Common myeloid progenitor, CD34-positive (primary cell): ENCODE measurements at regions not wholly inside any gene's neighbourhood (a gene's known extent, or its start where the extent isn't known, plus 50 kb on each side); places are given as distances from the start of the nearest gene placed in this dataset.

Experiments
- CTCF ChIA-PET: fragments of 350-600 bp; sonication (Branson Sonifier 250); formaldehyde crosslinking; loops from one replicate; lab custom pipeline; 2021; ENCODE audit warnings: antibody characterized with exemption; lab: Charles Lee
- POLR2A ChIA-PET: fragments of 350-600 bp; sonication (Branson Sonifier 250); formaldehyde crosslinking; loops from one replicate; lab custom pipeline; 2021; ENCODE audit warnings: antibody characterized with exemption; lab: Charles Lee
- DNase-seq, 3 donors: peaks; one replicate each; pipeline versions ENCODE4 v3.0.0 to v3.0.0-alpha.2; 2013
- H3K27ac ChIP-seq, 2 experiments: 1 replicate in 1 of 2; 2 replicates in 1 of 2; pipeline ENCODE4 v1.7.0; 2013; ENCODE audit warnings: inconsistent platforms in 2 of 2, low read length in 2 of 2, mild to moderate bottlenecking in 2 of 2, low read depth in 1 of 2, moderate library complexity in 1 of 2; ENCODE audit not compliant: severe bottlenecking in 2 of 2, insufficient read depth in 1 of 2, poor library complexity in 1 of 2
- H3K27me3 ChIP-seq, 5 experiments: replicated peaks in 2 of 5; 1 replicate in 3 of 5; 2 replicates in 2 of 5; pipeline versions ENCODE4 v1.6.1 to v1.7.0; 2013; ENCODE audit warnings: low read length in 4 of 5, mild to moderate bottlenecking in 2 of 5, moderate library complexity in 2 of 5, inconsistent platforms in 1 of 5; ENCODE audit not compliant: insufficient read depth in 5 of 5, control insufficient read depth in 4 of 5
- H3K36me3 ChIP-seq, 4 experiments: 1 replicate in 2 of 4; 2 replicates in 2 of 4; pipeline versions ENCODE4 v1.6.1 to v1.7.0; 2013; ENCODE audit warnings: low read length in 3 of 4, control low read depth in 1 of 4, mild to moderate bottlenecking in 1 of 4; ENCODE audit not compliant: control insufficient read depth in 4 of 4, insufficient read depth in 4 of 4
- H3K4me1 ChIP-seq, 4 experiments: 1 replicate in 3 of 4; 2 replicates in 1 of 4; pipeline versions ENCODE4 v1.6.1 to v1.7.1; 2013; ENCODE audit warnings: low read length in 3 of 4, mild to moderate bottlenecking in 3 of 4, control low read depth in 1 of 4, inconsistent platforms in 1 of 4, moderate library complexity in 1 of 4; ENCODE audit not compliant: control insufficient read depth in 4 of 4, insufficient read depth in 4 of 4; ENCODE audit errors: control extremely low read depth in 1 of 4
- H3K4me3 ChIP-seq, 7 experiments: 1 replicate in 4 of 7; 2 replicates in 3 of 7; pipeline versions ENCODE4 v1.5.1 to v1.7.0; 2013; ENCODE audit warnings: mild to moderate bottlenecking in 7 of 7, low read length in 6 of 7, moderate library complexity in 6 of 7, inconsistent platforms in 2 of 7, low read depth in 2 of 7, control low read depth in 1 of 7; ENCODE audit not compliant: insufficient read depth in 4 of 7, control insufficient read depth in 1 of 7; ENCODE audit errors: extremely low read depth in 1 of 7
- H3K9me3 ChIP-seq, 5 experiments: 1 replicate in 4 of 5; 2 replicates in 1 of 5; pipeline versions ENCODE4 v1.6.1 to v1.7.1; 2013; ENCODE audit warnings: low read length in 4 of 5, mild to moderate bottlenecking in 2 of 5, inconsistent platforms in 1 of 5, low read depth in 1 of 5, moderate library complexity in 1 of 5; ENCODE audit not compliant: control insufficient read depth in 4 of 5, insufficient read depth in 2 of 5; ENCODE audit errors: control extremely low read depth in 1 of 5
- WGBS: methylation state at CpG from one replicate; pipeline ENCODE4 v1.1.5; 2013; ENCODE audit not compliant: insufficient coverage; 5-methylcytosine and 5-hydroxymethylcytosine counted together

- ChIA-PET CTCF (interaction anchor here (0.9 kb wide), 1 partner anchor 77 kb away, joined by 3 read pairs; no protein-coding TSS in a partner anchor), POLR2A (no interaction called here)
- H3K36me3 ChIP-seq: no peaks in the 10 kb centered on the region
- no peak overlapping the region for H3K27ac ChIP-seq
- H3K9me3 ChIP-seq: peaks cover 0 to 5% (median 0%) of the 10 kb centered on the region in 5 experiments
- no peak overlapping the region for H3K4me3 ChIP-seq
- no peak for DNase-seq
- no peaks in the 10 kb centered on the region for H3K4me1 ChIP-seq
- no peaks in the 10 kb centered on the region for H3K27me3 ChIP-seq
- WGBS: 84% methylated on average over 5 of the region's 5 CpGs
Measured at GRCh38 chr2:30310371-30310770, 79.0 kb downstream of the LBH start.

- Histone ChIP-seq H3K9me3 (peaks cover 0 to 5% (median 0%) of the 10 kb centered on the region in 5 experiments), H3K36me3 (no peaks in the 10 kb centered on the region), H3K4me3 (no peak overlapping the region), H3K27me3 (no peaks in the 10 kb centered on the region), H3K27ac (no peak overlapping the region), H3K4me1 (no peaks in the 10 kb centered on the region)
- DNase-seq: no peak
- ChIA-PET POLR2A (no interaction called here), CTCF (no interaction called here)
- WGBS: 90% methylated on average over 5 of the region's 5 CpGs
Measured at GRCh38 chr2:30310955-30311354, 79.6 kb downstream of the LBH start.

GRCh38 chr2:30311711-30312110 is 80.4 kb downstream of the LBH start:
- ChIA-PET CTCF (no interaction called here), POLR2A (no interaction called here)
- H3K9me3 ChIP-seq: peaks cover 0 to 2% (median 0%) of the 10 kb centered on the region in 5 experiments
- DNase-seq: no peak
- no peaks in the 10 kb centered on the region for H3K4me1 ChIP-seq
- 100% methylated on average over 2 of the region's 2 CpGs for WGBS
- no peak overlapping the region for H3K27ac ChIP-seq
- no peaks in the 10 kb centered on the region for H3K36me3 ChIP-seq
- H3K27me3 ChIP-seq: no peaks in the 10 kb centered on the region
- no peak overlapping the region for H3K4me3 ChIP-seq

- ChIA-PET CTCF (no interaction called here), POLR2A (no interaction called here)
- Histone ChIP-seq H3K36me3 (no peaks in the 10 kb centered on the region), H3K4me3 (no peak overlapping the region), H3K9me3 (no peaks in the 10 kb centered on the region), H3K27me3 (no peaks in the 10 kb centered on the region), H3K4me1 (no peaks in the 10 kb centered on the region), H3K27ac (no peak overlapping the region)
- DNase-seq: no peak
- 90% methylated on average over 1 of the region's 1 CpG for WGBS
Measured at GRCh38 chr2:30312916-30313315, 81.6 kb downstream of the LBH start.

- Histone ChIP-seq H3K9me3 (no peaks in the 10 kb centered on the region), H3K36me3 (no peaks in the 10 kb centered on the region), H3K27ac (no peak overlapping the region), H3K27me3 (no peaks in the 10 kb centered on the region), H3K4me3 (no peak overlapping the region), H3K4me1 (no peaks in the 10 kb centered on the region)
- WGBS: 100% methylated on average over 1 of the region's 3 CpGs
- DNase-seq: no peak
- CTCF ChIA-PET: no interaction called here
- POLR2A ChIA-PET: no interaction called here
Measured at GRCh38 chr2:30314981-30315380, 83.6 kb downstream of the LBH start.

DNA sequence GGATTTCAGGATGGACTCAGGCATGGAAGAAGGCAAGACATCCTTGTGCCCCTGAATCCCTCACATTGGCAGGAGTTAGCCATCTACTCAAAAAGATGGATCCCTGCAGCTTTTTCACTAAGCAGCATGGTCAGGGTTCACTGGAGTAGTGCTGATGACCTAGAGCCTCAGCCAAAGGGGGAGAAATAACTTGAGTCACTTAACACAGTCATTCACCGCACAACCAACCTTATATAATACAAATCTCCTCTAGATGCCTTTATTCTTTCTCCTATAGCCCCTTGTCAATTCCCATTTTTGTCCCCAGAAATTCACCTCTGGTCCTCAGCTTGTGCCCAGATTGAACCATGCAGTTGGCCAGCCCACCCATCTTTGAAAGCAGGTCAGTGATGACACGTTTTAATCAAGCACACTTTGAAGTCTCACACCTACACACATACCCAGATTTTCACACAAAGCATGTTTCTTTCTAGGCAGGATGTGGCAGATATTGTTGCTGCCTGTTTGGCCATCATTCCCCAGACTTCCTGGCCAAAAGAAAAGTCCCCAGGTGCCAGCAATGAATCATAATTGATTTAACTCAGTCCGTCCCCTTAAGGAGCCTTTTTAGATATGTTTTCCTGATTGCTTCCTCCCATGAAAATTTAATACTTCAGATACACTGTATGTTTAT is 84.2 kb downstream of the LBH start:
- POLR2A ChIA-PET: no interaction called here
- Histone ChIP-seq H3K36me3 (no peaks in the 10 kb centered on the region), H3K9me3 (no peaks in the 10 kb centered on the region), H3K27ac (no peak overlapping the region), H3K4me1 (no peaks in the 10 kb centered on the region), H3K27me3 (no peaks in the 10 kb centered on the region), H3K4me3 (no peak overlapping the region)
- WGBS: 33% methylated on average over 1 of the region's 3 CpGs
- DNase-seq: no peak
- CTCF ChIA-PET: interaction anchor here (0.6 kb wide), 1 partner anchor 94 kb away, joined by 3 read pairs; no protein-coding TSS in a partner anchor

GRCh38 chr2:30316408-30316807 is 85.1 kb downstream of the LBH start:
- CTCF ChIA-PET: interaction anchor here (0.6 kb wide), 1 partner anchor 95 kb away, joined by 3 read pairs; no protein-coding TSS in a partner anchor
- no peak overlapping the region for H3K27ac ChIP-seq
- H3K4me1 ChIP-seq: no peaks in the 10 kb centered on the region
- no peaks in the 10 kb centered on the region for H3K27me3 ChIP-seq
- H3K36me3 ChIP-seq: no peaks in the 10 kb centered on the region
- no peaks in the 10 kb centered on the region for H3K9me3 ChIP-seq
- POLR2A ChIA-PET: no interaction called here
- 100% methylated on average over 1 of the region's 2 CpGs for WGBS
- no peak for DNase-seq
- H3K4me3 ChIP-seq: no peak overlapping the region
